SHP77 (cell line): ENCODE measurements at regions not wholly inside any gene's neighbourhood (a gene's known extent, or its start where the extent isn't known, plus 50 kb on each side); places are given as distances from the start of the nearest gene placed in this dataset.

Source experiments
- DNase-seq, 2 experiments: peaks; one replicate each; lab custom pipeline; 2025; lab: John Stamatoyannopoulos, UW

- DNase-seq = no peak
These were observed 148.9 kb downstream of the MAFB start for GRCh38 chr20:40540166-40540565.

GRCh38 chr20:40538131-40538530, 150.9 kb downstream of the MAFB start:
- DNase-seq = no peak

GRCh38 chr20:40536808-40537207, 152.2 kb downstream of the MAFB start:
- no peak for DNase-seq

DNA sequence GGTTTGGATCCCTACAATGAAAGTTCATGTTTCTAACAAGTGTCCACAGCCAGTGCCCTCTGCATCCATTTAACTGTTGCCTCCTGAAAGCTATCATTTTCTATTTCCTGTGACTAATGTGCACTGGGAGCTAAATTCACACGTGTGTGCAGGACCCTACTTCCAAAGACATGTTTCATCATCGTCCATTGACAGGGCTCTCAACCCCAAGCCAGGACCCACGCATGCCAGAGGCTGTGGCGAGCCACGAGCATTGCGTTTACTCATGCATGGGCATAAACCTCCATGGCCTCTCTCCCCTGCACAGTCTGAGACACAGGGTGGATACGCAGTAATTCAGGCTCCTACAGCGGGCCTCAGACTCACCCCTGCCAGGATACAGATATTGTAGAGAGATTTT, 153.2 kb downstream of the MAFB start:
- DNase-seq = no peak

DNA sequence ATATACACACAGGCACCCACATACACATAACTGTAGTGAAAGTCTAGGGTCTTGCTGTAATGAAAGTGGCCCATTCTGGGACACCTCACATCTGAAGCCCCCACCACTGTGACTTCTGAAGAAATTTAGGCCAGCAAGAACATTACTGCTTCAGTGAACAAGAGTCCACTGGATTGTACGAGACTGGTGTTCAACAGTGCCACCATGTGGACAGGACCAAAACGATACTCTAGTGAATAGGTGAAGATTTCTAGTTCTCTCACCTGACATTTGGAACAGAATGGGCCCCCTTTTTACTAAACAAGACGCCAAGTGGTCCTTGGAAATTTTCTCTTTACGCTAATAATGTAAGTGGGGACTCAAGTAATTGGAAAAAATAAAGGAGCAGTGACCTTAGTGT, 156.9 kb downstream of the MAFB start:
- no peak for DNase-seq

DNA sequence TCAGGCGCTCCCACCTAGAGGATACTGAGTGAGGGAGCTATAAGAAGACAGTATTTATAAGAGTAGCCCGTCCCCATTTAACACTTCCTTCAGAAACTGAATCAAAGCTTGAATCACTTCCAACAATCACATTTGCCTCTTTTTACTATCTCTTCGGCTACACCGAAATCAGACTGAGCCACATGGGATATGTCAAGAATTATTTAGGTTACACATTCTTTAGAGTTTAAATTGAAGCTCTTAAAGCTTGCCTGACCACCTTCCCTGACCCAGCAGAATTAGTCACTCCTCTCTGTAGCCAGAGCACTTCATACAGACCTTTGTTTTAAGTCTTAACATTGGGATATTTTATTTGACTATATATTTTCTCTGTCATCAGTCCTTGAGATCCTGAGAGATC, 163.7 kb downstream of the MAFB start:
- DNase-seq = no peak

DNA sequence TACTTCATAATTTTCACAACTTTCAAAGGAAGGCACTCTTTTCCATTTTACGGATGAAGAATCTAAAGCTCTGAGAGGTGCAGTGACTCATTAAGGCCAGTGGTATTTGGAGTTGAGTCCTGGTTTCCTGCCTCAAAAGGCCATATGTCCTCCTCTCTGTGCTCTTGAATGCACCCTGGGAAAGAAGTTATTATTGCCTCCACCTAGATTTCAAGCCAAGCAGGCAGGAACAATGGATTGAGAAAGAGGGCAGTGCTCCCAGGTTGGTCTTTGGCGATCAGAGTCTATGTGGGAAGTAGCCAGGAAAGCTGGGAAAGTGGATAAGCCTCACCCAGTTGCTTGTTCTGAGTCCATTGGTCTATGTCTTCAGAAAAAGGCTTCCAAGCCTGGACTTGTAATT, 165.0 kb downstream of the MAFB start:
- no peak for DNase-seq

GRCh38 chr20:40522405-40522804, 166.6 kb downstream of the MAFB start:
- no peak for DNase-seq

- no peak for DNase-seq
These were observed 167.1 kb downstream of the MAFB start for GRCh38 chr20:40521962-40522361.

GRCh38 chr20:40519918-40520317, 169.1 kb downstream of the MAFB start:
- no peak for DNase-seq

- DNase-seq = no peak
These were observed 176.0 kb downstream of the MAFB start for GRCh38 chr20:40512994-40513393.

GRCh38 chr20:40512591-40512990, 176.4 kb downstream of the MAFB start:
- DNase-seq = no peak

DNA sequence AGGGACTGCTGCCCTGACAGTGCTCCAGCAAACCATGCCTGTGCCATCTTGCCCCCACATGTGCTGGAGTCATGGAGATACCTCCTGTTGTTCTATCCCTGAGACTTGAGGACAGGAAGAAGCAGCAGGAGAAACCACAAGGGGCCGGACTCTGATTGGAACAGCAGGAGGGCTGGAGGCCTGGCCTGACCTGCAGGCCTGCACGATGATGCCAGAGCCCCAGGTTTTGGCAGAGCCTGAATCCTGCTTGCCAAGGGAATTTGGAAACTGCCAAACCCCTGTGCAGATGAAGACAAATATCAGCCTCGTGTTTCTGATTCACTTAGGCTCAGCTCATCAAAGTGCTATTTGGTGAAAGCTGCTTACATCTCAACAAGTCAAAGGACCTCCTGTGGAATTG, 177.6 kb downstream of the MAFB start:
- DNase-seq = no peak

GRCh38 chr20:40510622-40511021, 178.4 kb downstream of the MAFB start:
- no peak for DNase-seq

- DNase-seq = no peak
These were observed 180.2 kb downstream of the MAFB start for GRCh38 chr20:40508821-40509220.

GRCh38 chr20:40506537-40506939, 182.5 kb downstream of the MAFB start:
- DNase-seq = no peak

GRCh38 chr20:40503119-40503518, 185.9 kb downstream of the MAFB start:
- DNase-seq = no peak

- DNase-seq = no peak
These were observed 186.5 kb downstream of the MAFB start for GRCh38 chr20:40502576-40502975.

- no peak for DNase-seq
These were observed 189.6 kb downstream of the MAFB start for GRCh38 chr20:40499391-40499790.

- DNase-seq = no peak
These were observed 190.9 kb downstream of the MAFB start for GRCh38 chr20:40497899-40498691.

DNA sequence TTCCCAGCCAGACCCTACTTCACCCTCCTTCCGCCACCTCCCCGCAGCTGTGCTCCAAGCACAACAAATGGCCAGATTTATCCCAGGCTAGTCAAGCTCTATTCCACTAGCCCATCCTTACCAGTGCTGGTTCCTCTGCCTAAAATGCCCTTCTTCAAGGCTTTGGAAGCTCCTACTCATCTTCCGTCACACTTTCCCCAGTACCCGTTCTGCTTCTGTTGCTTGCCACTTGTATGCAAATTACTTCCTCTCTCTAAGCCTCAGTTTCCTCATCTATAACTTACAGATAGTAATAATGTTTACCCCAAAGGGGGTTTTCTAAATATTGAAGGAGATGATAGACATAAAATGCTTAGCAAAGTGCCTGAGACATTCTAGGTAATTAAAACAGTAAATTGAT, 193.1 kb downstream of the MAFB start:
- no peak for DNase-seq

DNA sequence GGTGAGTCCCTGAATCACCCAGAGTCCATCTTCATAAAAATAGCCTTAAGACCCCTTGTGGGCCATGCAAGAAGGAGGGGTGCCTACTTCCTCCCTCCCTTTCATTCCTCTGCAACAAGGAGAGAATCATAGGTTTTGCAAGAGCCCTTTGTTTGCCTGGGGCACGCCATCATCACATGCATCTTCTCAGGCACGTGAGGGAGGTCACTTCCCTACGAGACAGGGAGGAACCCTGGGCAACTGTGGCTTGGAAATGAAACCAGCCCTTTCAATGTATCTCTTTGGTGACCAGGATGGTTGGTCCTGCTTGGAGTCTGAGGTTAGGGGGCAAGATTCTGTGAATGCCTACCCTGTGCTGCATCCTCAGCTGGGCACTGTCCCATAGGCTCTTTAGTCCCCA, 194.8 kb downstream of the MAFB start:
- DNase-seq = no peak

- DNase-seq = no peak
These were observed 195.5 kb downstream of the MAFB start for GRCh38 chr20:40493549-40493948.

GRCh38 chr20:40493071-40493470, 196.0 kb downstream of the MAFB start:
- no peak for DNase-seq
